ENCODE measurements at regions not wholly inside any gene's neighbourhood (a gene's known extent, or its start where the extent isn't known, plus 50 kb on each side); places are given as distances from the start of the nearest gene placed in this dataset.
"Not testable (repeated sequence)": the region's sequence is repeated elsewhere in the genome, so short reads cannot be mapped to it uniquely, and the experiment has no call there.

- no peak for DNase-seq
These were observed 69.1 kb upstream of the DNAJC10 start for GRCh38 chr2:182646763-182647498.

GRCh38 chr2:182647499-182647787 lies 68.6 kb upstream of the DNAJC10 start:
- DNase-seq: no peak

GRCh38 chr2:182649316-182649715 lies 66.7 kb upstream of the DNAJC10 start:
- DNase-seq: no peak

GRCh38 chr2:182650704-182651103 lies 65.4 kb upstream of the DNAJC10 start:
- DNase-seq: no peak

- DNase-seq: peak; percentile 8
These were observed 63.7 kb upstream of the DNAJC10 start for GRCh38 chr2:182652326-182652725.

GRCh38 chr2:182655750-182656149 lies 60.3 kb upstream of the DNAJC10 start:
- no peak for DNase-seq

- no peak for DNase-seq
These were observed 51.8 kb upstream of the DNAJC10 start for GRCh38 chr2:182664212-182664611.

DNA sequence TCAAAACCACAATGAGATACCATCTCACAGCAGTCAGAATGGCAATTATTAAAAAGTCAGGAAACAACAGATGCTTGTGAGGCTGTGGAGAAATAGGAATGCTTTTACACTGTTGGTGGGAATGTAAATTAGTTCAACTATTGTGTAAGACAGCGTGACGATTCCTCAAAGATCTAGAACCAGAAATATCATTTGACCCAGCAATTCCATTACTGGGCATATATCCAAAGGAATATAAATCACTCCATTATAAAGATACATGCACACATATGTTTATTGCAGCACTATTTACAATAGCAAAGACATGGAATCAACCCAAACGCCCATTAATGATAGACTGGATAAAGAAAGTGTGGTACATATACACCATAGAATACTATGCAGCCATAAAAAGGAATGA lies 50.6 kb upstream of the DNAJC10 start:
- not testable (repeated sequence) for DNase-seq
